Mesendoderm (in vitro differentiated cells): ENCODE measurements at regions not wholly inside any gene's neighbourhood (a gene's known extent, or its start where the extent isn't known, plus 50 kb on each side); places are given as distances from the start of the nearest gene placed in this dataset.

Experiments
- DNase-seq: peaks from one replicate; pipeline ENCODE4 v3.0.0; 2013
- H2AK5ac ChIP-seq: 2 replicates; pipeline ENCODE4 v1.6.1; 2013; ENCODE audit warnings: low read length, inconsistent platforms
- H2BK120ac ChIP-seq: 2 replicates; pipeline ENCODE4 v1.6.1; 2013; ENCODE audit warnings: low read depth, mild to moderate bottlenecking, low read length, moderate library complexity, mixed read lengths
- H2BK15ac ChIP-seq: replicated peaks from 2 replicates; pipeline ENCODE4 v1.6.1; 2013; ENCODE audit warnings: low read depth, mild to moderate bottlenecking, moderate library complexity
- H2BK5ac ChIP-seq: 2 replicates; pipeline ENCODE4 v1.6.1; 2013; ENCODE audit warnings: low read length, inconsistent platforms
- H3K18ac ChIP-seq: 2 replicates; pipeline ENCODE4 v1.6.1; 2013; ENCODE audit warnings: mild to moderate bottlenecking, low read length, mixed read lengths
- H3K23ac ChIP-seq: one replicate; pipeline ENCODE4 v1.6.1; 2013; ENCODE audit warnings: low read length
- H3K27ac ChIP-seq: 2 replicates; pipeline ENCODE4 v1.5.1; 2013; ENCODE audit warnings: low read depth, mild to moderate bottlenecking, inconsistent platforms, low read length, moderate library complexity
- H3K27me3 ChIP-seq: 2 replicates; pipeline ENCODE4 v1.6.1; 2013; ENCODE audit warnings: low read length, control low read depth, mild to moderate bottlenecking, inconsistent platforms; ENCODE audit not compliant: insufficient read depth, poor library complexity
- H3K36me3 ChIP-seq: 2 replicates; pipeline ENCODE4 v1.6.1; 2013; ENCODE audit warnings: low read length, inconsistent platforms; ENCODE audit not compliant: control insufficient read depth, insufficient read depth
- H3K4ac ChIP-seq: one replicate; pipeline ENCODE4 v1.6.1; 2013; ENCODE audit warnings: low read depth, mild to moderate bottlenecking, low read length, moderate library complexity
- H3K4me1 ChIP-seq: 2 replicates; pipeline ENCODE4 v1.6.1; 2013; ENCODE audit warnings: low read depth, low read length, inconsistent platforms; ENCODE audit not compliant: control insufficient read depth
- H3K4me2 ChIP-seq: 2 replicates; pipeline ENCODE4 v1.6.1; 2013; ENCODE audit warnings: low read length
- H3K4me3 ChIP-seq: 2 replicates; pipeline ENCODE4 v1.5.1; 2013; ENCODE audit warnings: mild to moderate bottlenecking, low read length
- H3K56ac ChIP-seq: one replicate; pipeline ENCODE4 v1.6.1; 2013; ENCODE audit warnings: low read length
- H3K79me1 ChIP-seq: 2 replicates; pipeline ENCODE4 v1.6.1; 2013; ENCODE audit warnings: low read length, inconsistent platforms
- H3K79me2 ChIP-seq: 2 replicates; pipeline ENCODE4 v1.6.1; 2013; ENCODE audit warnings: mild to moderate bottlenecking, low read length; ENCODE audit not compliant: control insufficient read depth, insufficient read depth
- H3K9ac ChIP-seq: 2 replicates; pipeline ENCODE4 v1.6.1; 2013; ENCODE audit warnings: low read length, inconsistent platforms
- H4K5ac ChIP-seq: one replicate; pipeline ENCODE4 v1.6.1; 2013; ENCODE audit warnings: low read length
- H4K8ac ChIP-seq: one replicate; pipeline ENCODE4 v1.6.1; 2013; ENCODE audit warnings: low read depth, mild to moderate bottlenecking, control low read depth, low read length, moderate library complexity
- WGBS: extraction: QIAGEN DNeasy Blood & Tissue Kit; methylation state at CpG from one replicate; pipeline ENCODE4 v1.1.7; 2013; ENCODE audit warnings: low lambda C conversion rate, missing lambda C conversion rate; ENCODE audit not compliant: insufficient coverage; ENCODE audit errors: extremely low coverage; 5-methylcytosine and 5-hydroxymethylcytosine counted together

- no peak overlapping the region for H2BK5ac ChIP-seq
- no peaks in the 10 kb centered on the region for H3K4me1 ChIP-seq
- H3K9ac ChIP-seq = no peak overlapping the region
- peak overlapping the region; percentile 16 for H3K4ac ChIP-seq
- WGBS = no CpG with 5 or more reads among the region's 8 CpGs
- no peak overlapping the region for H2BK15ac ChIP-seq
- H4K5ac ChIP-seq = no peak overlapping the region
- H3K79me1 ChIP-seq = no peaks in the 10 kb centered on the region
- no peaks in the 10 kb centered on the region for H3K79me2 ChIP-seq
- H3K4me2 ChIP-seq = no peak overlapping the region
- no peak overlapping the region for H3K23ac ChIP-seq
- H3K27me3 ChIP-seq = no peaks in the 10 kb centered on the region
- no peak overlapping the region for H2BK120ac ChIP-seq
- H4K8ac ChIP-seq = no peak overlapping the region
- H3K27ac ChIP-seq = no peak overlapping the region
- no peak overlapping the region for H3K18ac ChIP-seq
- DNase-seq = no peak
- no peaks in the 10 kb centered on the region for H3K36me3 ChIP-seq
- H3K56ac ChIP-seq = no peak overlapping the region
- no peak overlapping the region for H3K4me3 ChIP-seq
- no peak overlapping the region for H2AK5ac ChIP-seq
Measured at GRCh38 chr2:107025869-107026380, 140.0 kb upstream of the ST6GAL2 start.

- no peak overlapping the region for H3K4me2 ChIP-seq
- H3K79me2 ChIP-seq = no peaks in the 10 kb centered on the region
- no peaks in the 10 kb centered on the region for H3K79me1 ChIP-seq
- H2BK5ac ChIP-seq = no peak overlapping the region
- no peak overlapping the region for H4K5ac ChIP-seq
- H3K4ac ChIP-seq = no peak overlapping the region
- H2BK15ac ChIP-seq = no peak overlapping the region
- H2AK5ac ChIP-seq = no peak overlapping the region
- no peak overlapping the region for H3K27ac ChIP-seq
- no peak for DNase-seq
- H3K18ac ChIP-seq = no peak overlapping the region
- no peak overlapping the region for H3K23ac ChIP-seq
- H3K56ac ChIP-seq = no peak overlapping the region
- no peak overlapping the region for H2BK120ac ChIP-seq
- no peak overlapping the region for H3K9ac ChIP-seq
- no peak overlapping the region for H4K8ac ChIP-seq
- no peaks in the 10 kb centered on the region for H3K36me3 ChIP-seq
- H3K27me3 ChIP-seq = no peaks in the 10 kb centered on the region
- no peak overlapping the region for H3K4me3 ChIP-seq
- no CpG with 5 or more reads among the region's 1 CpG for WGBS
- H3K4me1 ChIP-seq = no peaks in the 10 kb centered on the region
Measured at GRCh38 chr2:107027205-107027604, 141.2 kb upstream of the ST6GAL2 start.

- H3K27me3 ChIP-seq = no peaks in the 10 kb centered on the region
- H3K27ac ChIP-seq = no peak overlapping the region
- H2BK15ac ChIP-seq = no peak overlapping the region
- H3K4me3 ChIP-seq = no peak overlapping the region
- H3K4ac ChIP-seq = no peak overlapping the region
- no peak overlapping the region for H3K23ac ChIP-seq
- H4K5ac ChIP-seq = no peak overlapping the region
- H3K9ac ChIP-seq = no peak overlapping the region
- H2BK120ac ChIP-seq = no peak overlapping the region
- no peak overlapping the region for H3K4me2 ChIP-seq
- H3K18ac ChIP-seq = no peak overlapping the region
- H3K56ac ChIP-seq = no peak overlapping the region
- H3K4me1 ChIP-seq = no peaks in the 10 kb centered on the region
- H2AK5ac ChIP-seq = no peak overlapping the region
- H3K79me1 ChIP-seq = no peaks in the 10 kb centered on the region
- no peak for DNase-seq
- H3K79me2 ChIP-seq = no peaks in the 10 kb centered on the region
- no peak overlapping the region for H4K8ac ChIP-seq
- no peaks in the 10 kb centered on the region for H3K36me3 ChIP-seq
- no peak overlapping the region for H2BK5ac ChIP-seq
Measured at GRCh38 chr2:107027810-107028209, 141.8 kb upstream of the ST6GAL2 start.

- no peak overlapping the region for H3K27ac ChIP-seq
- H3K4ac ChIP-seq = no peak overlapping the region
- no peak overlapping the region for H3K56ac ChIP-seq
- no peak overlapping the region for H3K4me2 ChIP-seq
- H2AK5ac ChIP-seq = no peak overlapping the region
- H3K9ac ChIP-seq = no peak overlapping the region
- WGBS = no CpG with 5 or more reads among the region's 1 CpG
- H4K5ac ChIP-seq = no peak overlapping the region
- H3K4me1 ChIP-seq = no peaks in the 10 kb centered on the region
- H3K27me3 ChIP-seq = no peaks in the 10 kb centered on the region
- H3K18ac ChIP-seq = no peak overlapping the region
- no peaks in the 10 kb centered on the region for H3K79me2 ChIP-seq
- H3K4me3 ChIP-seq = no peak overlapping the region
- no peaks in the 10 kb centered on the region for H3K36me3 ChIP-seq
- no peak for DNase-seq
- H4K8ac ChIP-seq = no peak overlapping the region
- H3K79me1 ChIP-seq = no peaks in the 10 kb centered on the region
- H3K23ac ChIP-seq = no peak overlapping the region
- no peak overlapping the region for H2BK5ac ChIP-seq
- H2BK120ac ChIP-seq = no peak overlapping the region
- H2BK15ac ChIP-seq = no peak overlapping the region
Measured at GRCh38 chr2:107028661-107029060, 142.7 kb upstream of the ST6GAL2 start.

- H3K18ac ChIP-seq = no peak overlapping the region
- H3K56ac ChIP-seq = no peak overlapping the region
- H3K79me1 ChIP-seq = no peaks in the 10 kb centered on the region
- H3K4me3 ChIP-seq = no peak overlapping the region
- no peak overlapping the region for H4K8ac ChIP-seq
- H3K4me2 ChIP-seq = no peak overlapping the region
- no CpG with 5 or more reads among the region's 5 CpGs for WGBS
- H3K27ac ChIP-seq = no peak overlapping the region
- H3K36me3 ChIP-seq = no peaks in the 10 kb centered on the region
- H3K4ac ChIP-seq = no peak overlapping the region
- no peak overlapping the region for H2BK120ac ChIP-seq
- no peak overlapping the region for H4K5ac ChIP-seq
- no peak for DNase-seq
- H3K9ac ChIP-seq = no peak overlapping the region
- H3K79me2 ChIP-seq = no peaks in the 10 kb centered on the region
- no peak overlapping the region for H2BK5ac ChIP-seq
- H3K27me3 ChIP-seq = no peaks in the 10 kb centered on the region
- no peak overlapping the region for H2BK15ac ChIP-seq
- no peaks in the 10 kb centered on the region for H3K4me1 ChIP-seq
- H3K23ac ChIP-seq = no peak overlapping the region
- no peak overlapping the region for H2AK5ac ChIP-seq
Measured at GRCh38 chr2:107036293-107036692, 150.3 kb upstream of the ST6GAL2 start.

GRCh38 chr2:107062173-107062572 lies 176.2 kb upstream of the ST6GAL2 start:
- no peak overlapping the region for H2AK5ac ChIP-seq
- H4K5ac ChIP-seq = no peak overlapping the region
- no peak overlapping the region for H3K23ac ChIP-seq
- no peak overlapping the region for H2BK15ac ChIP-seq
- no peak overlapping the region for H3K18ac ChIP-seq
- no peaks in the 10 kb centered on the region for H3K79me2 ChIP-seq
- H3K56ac ChIP-seq = no peak overlapping the region
- H3K4me1 ChIP-seq = no peaks in the 10 kb centered on the region
- no peak overlapping the region for H3K27ac ChIP-seq
- H3K4me2 ChIP-seq = no peak overlapping the region
- no peak overlapping the region for H4K8ac ChIP-seq
- no peaks in the 10 kb centered on the region for H3K79me1 ChIP-seq
- H3K9ac ChIP-seq = no peak overlapping the region
- no peak overlapping the region for H2BK120ac ChIP-seq
- H3K27me3 ChIP-seq = no peaks in the 10 kb centered on the region
- no CpG with 5 or more reads among the region's 4 CpGs for WGBS
- no peak overlapping the region for H2BK5ac ChIP-seq
- no peak overlapping the region for H3K4ac ChIP-seq
- H3K4me3 ChIP-seq = no peak overlapping the region
- no peaks in the 10 kb centered on the region for H3K36me3 ChIP-seq
- DNase-seq = no peak
